ENCODE measurements at regions not wholly inside any gene's neighbourhood (a gene's known extent, or its start where the extent isn't known, plus 50 kb on each side); places are given as distances from the start of the nearest gene placed in this dataset.

- no peak for TF ChIP-seq POLR2AphosphoS5 (IDR thresholded peaks at IDR 0.05; ENCODE audit: low read depth, low read length)
- no peak for TF ChIP-seq TAF1 (IDR thresholded peaks at IDR 0.05; ENCODE audit: borderline replicate concordance, insufficient read depth, low read length)
- no peak for TF ChIP-seq REST (IDR thresholded peaks at IDR 0.05; ENCODE audit: insufficient read depth in 1 of 2, low read depth in 2 of 2, low read length in 2 of 2)
- no peak for TF ChIP-seq FOXP2 (optimal IDR thresholded peaks at IDR 0.05; ENCODE audit: borderline replicate concordance, extremely low read depth, extremely low read length, insufficient read depth)
- TF ChIP-seq SIN3A (IDR thresholded peaks at IDR 0.05; ENCODE audit: borderline replicate concordance, insufficient read depth, low read length), result no peak
Measured at GRCh38 chr6:169990095-169991030, 238.9 kb downstream of the ERMARD start.

- TF ChIP-seq POLR2AphosphoS5 (IDR thresholded peaks at IDR 0.05; ENCODE audit: low read depth, low read length), result no peak
Measured at GRCh38 chr6:169989594-169989993, 238.2 kb downstream of the ERMARD start.

DNA sequence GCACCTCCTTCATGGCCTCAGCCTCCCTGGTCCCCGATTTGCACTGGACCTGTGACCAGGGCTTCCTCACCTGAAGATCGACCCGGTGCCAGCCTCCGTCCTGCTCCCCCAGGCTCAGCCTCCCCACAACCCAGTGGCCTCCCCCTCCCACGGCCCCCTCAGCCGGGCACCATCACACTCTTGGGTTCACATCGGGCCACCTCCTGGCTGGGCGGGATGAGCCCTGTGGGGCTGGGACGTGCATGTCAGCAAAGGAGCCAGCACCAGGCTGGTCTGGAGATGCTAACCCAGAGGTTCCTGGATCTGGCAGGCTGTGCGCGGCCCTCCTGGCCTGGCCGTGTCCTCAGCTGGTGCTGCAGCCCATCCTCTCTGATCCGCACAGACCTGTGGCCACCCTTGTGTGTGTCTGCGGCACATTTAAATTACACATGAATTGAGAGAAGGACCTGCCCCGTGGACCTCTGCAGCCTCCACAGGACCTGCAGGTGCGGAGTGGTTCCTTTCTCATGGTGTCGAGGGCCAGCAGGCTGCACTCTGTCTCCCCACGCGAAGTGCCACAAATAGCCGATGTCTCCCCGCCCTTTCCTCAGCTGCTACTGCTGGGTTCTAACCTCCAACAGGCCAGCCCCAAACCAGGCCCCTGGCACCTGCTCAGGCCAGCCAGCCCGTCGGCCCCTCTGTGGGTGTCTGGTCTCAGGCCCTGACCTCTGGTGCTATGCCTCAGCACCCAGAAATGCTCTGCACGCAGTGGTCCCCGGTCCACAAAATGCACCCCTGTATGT, 237.5 kb downstream of the ERMARD start:
- TF ChIP-seq FOXP2 (optimal IDR thresholded peaks at IDR 0.05; ENCODE audit: borderline replicate concordance, extremely low read depth, extremely low read length, insufficient read depth) (no peak), REST (IDR thresholded peaks at IDR 0.05; ENCODE audit: insufficient read depth in 1 of 2, low read depth in 2 of 2, low read length in 2 of 2) (no peak), TAF1 (IDR thresholded peaks at IDR 0.05; ENCODE audit: borderline replicate concordance, insufficient read depth, low read length) (no peak), SIN3A (IDR thresholded peaks at IDR 0.05; ENCODE audit: borderline replicate concordance, insufficient read depth, low read length) (no peak), POLR2AphosphoS5 (IDR thresholded peaks at IDR 0.05; ENCODE audit: low read depth, low read length) (no peak)

DNA sequence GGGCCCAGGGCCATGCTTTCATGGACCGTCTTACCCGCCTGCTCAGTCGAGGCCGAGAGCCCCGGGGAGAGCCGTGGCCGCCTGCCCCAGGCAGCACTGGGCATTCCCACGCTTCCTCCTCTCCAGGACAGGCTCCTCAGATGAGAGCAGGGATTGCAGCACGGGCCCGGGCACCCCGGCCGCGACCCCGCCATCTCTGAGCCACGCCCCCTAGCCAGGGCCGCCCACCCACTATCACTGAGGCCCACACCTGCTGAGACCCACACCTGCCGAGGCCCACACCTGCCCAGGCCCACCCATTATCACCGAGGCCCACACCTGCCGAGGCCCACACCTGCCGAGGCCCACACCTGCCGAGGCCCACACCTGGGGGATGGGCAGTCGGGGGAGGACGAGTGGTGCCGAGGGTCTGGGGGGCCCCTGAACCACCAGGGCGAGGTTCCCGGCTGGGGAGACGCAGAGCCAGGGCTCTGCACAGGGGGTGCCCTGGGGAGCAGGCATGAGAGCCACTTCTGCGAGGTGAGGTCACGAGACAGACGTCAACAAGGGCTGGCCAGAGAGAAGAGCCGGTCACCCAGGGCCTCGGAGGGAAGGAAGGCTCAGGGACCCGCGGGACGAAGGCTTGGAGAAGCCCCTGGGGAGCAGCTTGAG, 235.6 kb downstream of the ERMARD start:
- TF ChIP-seq POLR2AphosphoS5 (IDR thresholded peaks at IDR 0.05; ENCODE audit: low read depth, low read length) (no peak), REST (IDR thresholded peaks at IDR 0.05; ENCODE audit: insufficient read depth in 1 of 2, low read depth in 2 of 2, low read length in 2 of 2) (no peak), FOXP2 (optimal IDR thresholded peaks at IDR 0.05; ENCODE audit: borderline replicate concordance, extremely low read depth, extremely low read length, insufficient read depth) (no peak), SIN3A (IDR thresholded peaks at IDR 0.05; ENCODE audit: borderline replicate concordance, insufficient read depth, low read length) (no peak), TAF1 (IDR thresholded peaks at IDR 0.05; ENCODE audit: borderline replicate concordance, insufficient read depth, low read length) (no peak)

- TF ChIP-seq POLR2AphosphoS5 (IDR thresholded peaks at IDR 0.05; ENCODE audit: low read depth, low read length) (no peak), TAF1 (IDR thresholded peaks at IDR 0.05; ENCODE audit: borderline replicate concordance, insufficient read depth, low read length) (no peak), SIN3A (IDR thresholded peaks at IDR 0.05; ENCODE audit: borderline replicate concordance, insufficient read depth, low read length) (no peak)
Measured at GRCh38 chr6:169986171-169986847, 234.9 kb downstream of the ERMARD start.
